HG02571 (cell line): ENCODE measurements at regions not wholly inside any gene's neighbourhood (a gene's known extent, or its start where the extent isn't known, plus 50 kb on each side); places are given as distances from the start of the nearest gene placed in this dataset.
A peak's percentile ranks its signal among the peaks of the same experiment; 100 is the strongest.
"Not testable (repeated sequence)": the region's sequence is repeated elsewhere in the genome, so short reads cannot be mapped to it uniquely, and the experiment has no call there.

Source experiments
- ATAC-seq: cut with Tn5 transposase; IDR thresholded peaks from one replicate; pipeline ENCODE4 v1.9.1; 2021; ENCODE audit warnings: mild to moderate bottlenecking, moderate library complexity; ENCODE audit not compliant: unreplicated experiment

DNA sequence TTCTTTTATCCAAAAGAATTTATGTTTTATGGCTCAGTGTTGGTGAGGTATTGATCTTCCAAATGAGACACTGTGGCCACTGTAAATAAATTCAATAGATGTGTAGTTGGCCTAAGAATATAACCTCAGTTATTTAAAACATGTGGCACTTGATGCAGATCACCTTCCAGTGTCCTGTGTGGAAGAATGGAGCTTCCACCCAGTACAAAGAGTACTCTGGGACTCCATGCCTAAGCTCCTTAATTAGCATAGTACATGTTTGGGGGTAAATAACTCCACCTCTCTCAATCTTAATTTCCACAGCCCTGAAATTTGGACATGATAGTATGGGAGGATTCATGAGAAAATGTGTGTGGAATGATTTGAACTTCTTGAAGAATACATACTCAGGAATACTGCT is 105.7 kb downstream of the SPDYE17 start:
- ATAC-seq: not testable (repeated sequence)

DNA sequence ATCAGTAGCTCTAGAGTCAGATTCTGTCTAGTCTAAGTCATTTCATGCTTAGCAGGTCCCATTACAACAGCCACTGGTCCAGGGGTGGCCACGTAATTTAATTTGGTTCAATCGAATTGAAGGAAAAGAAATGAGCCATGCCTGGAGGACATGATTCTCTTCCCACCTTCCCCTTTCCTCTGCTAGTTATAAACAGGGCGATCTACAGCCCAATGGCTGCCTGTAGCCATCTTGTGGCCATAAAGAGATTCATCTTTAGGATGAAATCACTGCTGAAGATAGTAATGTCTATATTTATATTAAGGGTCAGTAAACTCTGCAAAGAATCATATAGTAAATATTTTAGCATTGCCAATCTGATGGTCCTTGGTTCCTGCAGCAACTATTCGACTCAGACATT is 107.4 kb downstream of the SPDYE17 start:
- not testable (repeated sequence) for ATAC-seq

DNA sequence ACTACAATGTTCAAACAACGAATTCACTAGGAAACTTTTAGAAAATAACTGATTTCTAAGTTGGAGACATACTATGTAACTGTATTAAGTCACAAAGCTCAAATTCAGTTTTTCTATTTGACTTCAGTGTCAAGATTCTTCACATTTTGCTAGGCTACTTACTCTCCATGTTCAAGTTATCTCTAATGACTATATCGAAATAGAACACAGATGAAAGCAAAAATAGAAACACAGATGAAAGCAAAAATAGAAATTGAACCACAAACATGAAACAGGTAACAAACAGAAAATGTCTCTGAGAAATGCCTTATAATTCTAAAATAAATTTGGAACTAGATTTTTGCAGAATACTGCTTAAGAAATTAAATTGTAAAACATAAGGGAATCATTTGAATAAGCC is 113.5 kb downstream of the SPDYE17 start:
- not testable (repeated sequence) for ATAC-seq

DNA sequence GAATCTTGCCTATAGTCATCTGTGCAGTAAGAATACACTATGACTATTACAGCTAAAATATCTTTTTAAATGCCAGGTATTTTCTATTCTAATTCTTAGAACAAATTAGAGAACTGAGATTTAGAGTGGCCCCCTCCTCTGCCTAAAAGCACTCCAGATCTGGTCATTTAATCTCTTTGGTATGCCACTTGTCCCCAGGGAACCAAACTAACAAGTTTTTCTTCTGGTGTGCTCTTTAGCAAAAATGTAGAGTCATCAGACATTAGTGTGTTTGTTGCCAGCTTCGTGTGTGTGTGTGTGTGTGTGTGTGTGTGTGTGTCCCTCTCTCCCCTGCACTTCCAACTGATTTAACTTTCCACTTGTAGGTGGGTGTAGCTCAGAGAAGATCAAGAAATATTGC is 117.8 kb downstream of the SPDYE17 start:
- not testable (repeated sequence) for ATAC-seq

DNA sequence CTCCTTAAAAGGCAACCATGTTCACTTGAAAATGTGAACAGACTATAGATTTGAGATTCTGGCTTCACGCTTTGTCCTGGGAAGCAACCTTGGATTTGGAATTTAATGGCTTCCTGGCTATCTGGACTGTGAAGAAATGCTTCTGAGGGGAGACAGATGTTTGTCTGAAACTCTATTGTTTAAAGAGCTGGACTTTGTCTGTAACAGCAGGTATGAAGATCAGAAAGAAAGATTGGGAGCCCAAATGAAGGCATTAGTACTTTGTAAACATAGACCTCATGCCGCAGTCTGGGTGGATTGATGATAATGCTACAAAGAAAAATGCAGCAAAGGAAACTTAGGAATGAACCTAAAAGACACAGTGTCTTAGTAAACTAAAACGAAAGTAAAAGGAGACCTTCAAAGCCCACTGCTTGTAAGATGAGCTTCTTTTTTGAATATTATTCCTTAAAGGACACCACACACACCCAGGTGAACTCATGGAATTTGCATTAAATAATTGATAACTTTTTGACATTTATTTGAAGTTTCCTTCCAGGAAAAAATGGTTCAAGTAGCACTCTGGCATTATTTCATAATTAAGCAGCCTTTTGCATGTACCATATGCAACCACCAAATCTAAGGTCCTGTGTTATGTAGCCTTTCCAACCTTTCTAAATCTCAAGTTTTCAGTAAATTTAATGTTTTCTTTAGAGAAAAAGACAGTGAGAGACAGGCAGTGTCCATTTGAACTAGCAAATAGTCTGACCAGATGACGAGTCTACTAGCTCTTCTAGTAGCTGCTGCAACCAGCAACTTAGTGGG is 119.9 kb downstream of the SPDYE17 start:
- ATAC-seq: not testable (repeated sequence)

DNA sequence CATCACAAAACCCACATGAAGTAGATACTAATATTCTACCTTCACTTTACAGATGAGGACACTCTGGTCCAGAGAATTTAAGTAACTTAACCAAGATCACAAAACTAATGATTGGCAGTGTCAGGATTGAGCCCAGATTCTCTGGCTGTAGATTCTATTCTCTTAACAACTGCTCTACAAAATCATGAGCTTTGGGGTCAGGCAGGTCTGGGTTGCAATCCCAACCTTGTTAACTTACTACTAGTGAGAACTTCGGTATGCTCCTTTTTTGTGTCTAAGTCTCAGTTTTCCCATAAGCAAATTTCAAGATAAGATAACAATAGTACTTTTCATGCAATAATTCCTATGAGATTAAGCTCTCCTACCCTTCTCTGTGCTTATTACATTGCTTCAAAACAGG is 127.5 kb downstream of the SPDYE17 start:
- ATAC-seq: not testable (repeated sequence)

DNA sequence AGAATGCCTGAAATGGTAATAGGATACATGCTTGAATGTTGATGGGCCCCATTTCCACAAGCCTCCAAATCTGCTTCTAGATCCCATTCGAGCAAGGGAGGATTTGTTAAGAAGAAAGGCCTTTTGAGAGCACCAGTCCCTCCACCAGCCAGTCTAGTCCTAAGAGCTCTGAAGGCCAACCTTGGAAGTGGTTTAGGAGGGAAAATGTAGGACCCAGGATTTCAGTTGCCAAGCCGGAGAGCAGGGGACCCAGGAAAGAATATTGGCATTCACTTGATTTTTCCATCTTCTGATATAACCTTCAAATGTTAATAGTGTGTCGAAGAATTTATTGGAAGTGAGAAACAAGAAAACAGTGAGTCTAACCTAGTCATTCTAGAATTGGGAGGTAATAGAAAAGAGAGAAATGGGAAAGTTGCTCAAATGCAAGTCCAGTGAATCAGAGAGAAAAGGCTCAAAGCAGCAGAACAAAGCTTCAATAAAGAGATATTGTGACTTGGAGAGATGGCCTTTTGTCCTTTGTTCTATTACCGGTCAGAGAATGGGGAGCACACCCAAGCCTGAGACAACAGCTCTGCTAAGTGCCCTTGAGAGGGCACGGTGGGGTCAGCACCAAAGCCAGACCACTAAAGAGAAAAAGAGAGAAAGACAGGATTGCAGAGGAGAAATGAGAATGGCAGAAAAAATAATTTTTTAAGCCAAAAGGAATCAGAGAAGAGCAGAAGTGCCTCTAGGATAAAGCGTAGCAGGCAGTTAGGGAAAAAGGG is 130.0 kb downstream of the SPDYE17 start:
- ATAC-seq: not testable (repeated sequence)

DNA sequence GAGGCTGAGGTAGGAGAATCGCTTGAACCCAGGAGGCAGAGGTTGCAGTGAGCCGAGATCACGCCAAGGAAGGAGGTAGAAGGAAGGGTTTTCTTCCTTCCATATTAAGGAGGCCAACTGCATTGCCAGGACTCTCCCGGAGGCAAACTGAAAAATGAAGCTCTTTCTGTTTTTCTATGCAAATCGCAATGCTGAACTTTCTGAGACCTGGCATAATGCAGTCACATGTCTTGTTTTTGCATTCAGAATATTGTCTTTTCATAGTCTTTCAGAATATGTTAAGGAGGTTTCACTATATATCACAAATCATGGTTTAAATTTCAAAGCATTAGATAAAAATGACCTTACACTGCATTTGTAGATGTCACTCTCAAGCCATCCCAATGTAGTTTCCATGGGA is 133.4 kb downstream of the SPDYE17 start:
- not testable (repeated sequence) for ATAC-seq

DNA sequence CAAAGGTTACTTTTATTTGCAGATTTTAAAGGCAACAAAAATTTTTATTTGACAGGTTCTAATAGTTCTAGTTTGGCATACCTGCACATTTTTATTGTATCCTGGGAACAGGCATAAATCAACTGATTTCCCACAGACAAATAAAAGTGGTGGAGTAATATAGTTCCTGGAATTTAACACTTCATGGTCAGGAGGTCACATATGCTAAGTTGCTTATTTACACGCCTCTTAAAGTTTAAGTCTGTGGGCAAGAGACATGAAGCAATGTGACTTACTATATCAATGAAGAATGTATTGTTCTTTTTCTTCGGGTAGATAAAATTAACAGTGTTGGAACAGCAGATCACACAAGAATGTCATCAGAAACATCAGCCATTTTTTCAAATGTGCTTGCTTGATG is 135.2 kb downstream of the SPDYE17 start:
- not testable (repeated sequence) for ATAC-seq

DNA sequence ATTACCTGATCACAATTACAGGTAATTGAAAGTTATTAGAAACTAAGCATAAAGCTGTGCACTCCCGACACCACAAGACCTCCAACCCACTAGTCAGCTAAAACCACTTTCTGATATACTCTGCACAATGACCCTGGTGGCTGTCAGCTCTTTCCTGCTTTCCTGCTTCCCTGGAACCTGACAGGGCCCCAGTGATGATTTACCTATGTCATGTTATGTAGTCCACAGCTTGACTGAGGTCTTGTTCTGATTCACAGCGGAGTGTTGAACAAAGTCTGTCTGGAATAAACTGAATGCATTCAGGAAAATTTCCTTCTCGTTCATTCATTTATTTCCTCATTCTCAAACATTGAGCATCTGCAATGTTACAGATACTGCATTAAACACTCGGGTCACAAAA is 136.5 kb downstream of the SPDYE17 start:
- ATAC-seq: not testable (repeated sequence)

DNA sequence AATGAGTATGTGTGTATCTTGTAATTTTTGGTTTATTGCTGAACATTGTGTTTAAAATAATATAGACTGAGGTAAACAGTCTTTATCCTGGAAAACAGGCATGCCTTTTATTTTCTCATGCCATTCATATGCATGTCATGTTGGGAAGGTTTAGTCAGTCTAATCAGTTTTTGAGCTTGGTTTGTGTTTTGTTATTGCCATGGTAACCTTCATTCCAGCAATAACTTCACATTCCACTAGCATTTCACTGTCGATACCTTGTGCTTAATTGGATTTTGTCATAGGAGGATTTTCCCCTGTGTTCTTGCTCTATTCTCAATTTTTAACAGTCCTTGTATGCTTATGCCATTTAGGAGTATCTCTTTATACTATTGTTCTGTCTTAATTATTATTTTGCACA is 140.4 kb downstream of the SPDYE17 start:
- ATAC-seq: not testable (repeated sequence)

DNA sequence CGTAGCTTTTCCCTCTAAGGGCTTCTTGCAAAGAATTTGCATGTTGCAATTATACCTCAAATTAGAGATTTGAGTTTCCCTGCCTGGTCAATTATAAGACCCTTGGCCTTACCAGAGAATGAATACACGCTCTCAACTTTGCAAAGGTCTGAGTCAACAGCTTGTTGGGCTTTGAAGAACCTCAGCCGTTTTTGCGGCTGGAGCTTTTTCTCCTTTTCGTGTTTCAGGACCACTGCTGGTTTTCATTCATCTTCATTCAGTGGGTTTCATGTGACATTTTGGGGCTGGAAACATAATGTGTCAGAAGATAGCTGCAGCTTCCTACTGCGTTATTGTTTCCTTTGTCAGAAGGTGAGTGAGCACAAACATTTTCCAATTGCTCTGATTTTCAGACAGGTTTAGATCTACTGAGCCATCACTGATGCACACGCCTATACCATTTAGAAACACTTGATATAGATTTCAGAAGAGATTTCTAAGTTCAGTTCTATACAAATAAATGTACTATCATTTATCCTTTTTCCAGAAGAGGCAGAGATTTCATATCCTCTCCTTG is 152.3 kb downstream of the SPDYE17 start:
- ATAC-seq: not testable (repeated sequence)

DNA sequence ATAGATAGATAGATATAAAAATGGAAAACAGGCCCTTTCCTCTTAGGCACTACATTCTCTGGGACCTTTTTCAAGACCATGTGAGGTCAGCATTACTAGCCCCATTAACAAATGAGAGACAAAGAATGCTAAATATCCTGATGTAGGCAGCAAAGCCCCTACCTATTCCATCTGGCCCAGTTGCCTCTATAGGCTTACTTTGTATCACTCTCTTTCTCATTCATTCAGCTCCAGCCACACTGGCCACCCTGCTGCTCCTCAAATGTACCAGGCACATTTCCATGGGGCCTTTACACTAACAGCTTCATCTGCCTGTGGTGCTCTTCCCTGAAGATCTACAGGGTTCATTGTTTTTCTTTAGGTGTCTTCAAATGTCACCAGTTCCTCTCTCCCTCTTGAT is 156.4 kb downstream of the SPDYE17 start:
- not testable (repeated sequence) for ATAC-seq

DNA sequence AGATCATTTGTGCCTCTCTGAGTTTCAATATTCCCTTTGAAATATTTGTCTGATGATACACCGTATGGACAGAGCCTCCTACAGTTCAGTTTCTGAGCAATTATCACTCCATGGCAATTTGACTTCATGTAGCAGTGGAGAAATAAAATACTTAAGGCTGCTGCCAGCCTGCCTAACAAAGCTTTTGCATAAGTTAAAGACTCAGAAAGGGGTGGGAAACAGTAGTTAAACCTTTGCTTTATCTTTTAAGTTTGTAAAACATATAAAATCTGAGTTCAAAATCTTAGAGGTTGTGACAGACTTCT is 161.7 kb downstream of the SPDYE17 start:
- ATAC-seq: not testable (repeated sequence)

DNA sequence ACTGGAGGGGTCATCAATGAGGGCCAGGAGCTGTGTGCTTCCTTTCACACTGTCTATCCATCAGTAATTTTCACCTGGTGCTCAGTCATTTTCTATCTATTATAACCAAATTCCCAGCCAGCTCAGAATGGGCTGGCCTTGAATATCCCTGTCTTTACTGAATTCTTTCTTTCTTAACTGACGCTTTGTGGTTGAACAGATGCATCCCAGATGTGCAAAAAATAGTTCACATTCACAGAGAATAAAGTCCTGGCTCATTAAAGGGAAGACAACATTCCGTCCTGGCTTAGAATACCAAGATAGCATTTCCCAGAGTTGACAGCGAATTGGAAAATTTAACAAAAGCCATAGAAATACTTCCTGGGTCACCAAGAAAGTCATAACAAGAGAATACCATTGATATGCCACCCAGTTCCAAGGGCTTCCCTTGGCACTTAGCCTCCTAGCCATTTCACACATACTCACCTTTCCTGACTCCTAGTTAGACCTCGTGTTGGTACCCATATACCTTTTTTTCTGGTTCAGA is 164.7 kb downstream of the SPDYE17 start:
- ATAC-seq: not testable (repeated sequence)

DNA sequence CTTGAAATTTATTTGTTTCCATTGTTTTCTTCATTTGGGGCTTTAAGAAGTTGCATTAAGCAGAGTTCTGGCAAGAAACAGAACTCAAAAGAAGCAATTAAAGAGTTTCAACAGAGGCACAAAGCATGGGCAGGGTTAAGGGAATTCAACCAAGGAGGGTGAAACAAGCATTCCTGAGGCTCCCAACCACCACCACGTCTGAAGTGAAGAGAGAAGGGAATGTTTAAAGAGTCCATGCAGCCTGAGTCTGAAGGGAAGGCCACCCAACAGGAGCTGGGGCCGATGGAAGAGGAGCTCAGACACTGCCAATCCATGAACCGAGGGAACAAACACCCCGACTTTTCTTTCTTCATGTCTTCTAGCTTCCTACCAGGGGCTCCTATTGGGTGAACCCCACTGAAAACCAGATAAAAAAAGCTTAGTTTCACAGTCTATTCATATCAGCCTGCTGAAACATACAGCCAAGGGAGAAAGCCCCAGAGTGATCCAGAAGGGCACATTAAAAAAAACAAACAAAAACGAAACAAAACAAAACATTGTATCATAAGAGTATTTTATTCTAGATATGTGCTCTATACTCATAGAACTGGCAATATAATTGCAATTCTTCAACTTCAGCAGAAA is 168.9 kb downstream of the SPDYE17 start:
- peak; percentile 44 for ATAC-seq

DNA sequence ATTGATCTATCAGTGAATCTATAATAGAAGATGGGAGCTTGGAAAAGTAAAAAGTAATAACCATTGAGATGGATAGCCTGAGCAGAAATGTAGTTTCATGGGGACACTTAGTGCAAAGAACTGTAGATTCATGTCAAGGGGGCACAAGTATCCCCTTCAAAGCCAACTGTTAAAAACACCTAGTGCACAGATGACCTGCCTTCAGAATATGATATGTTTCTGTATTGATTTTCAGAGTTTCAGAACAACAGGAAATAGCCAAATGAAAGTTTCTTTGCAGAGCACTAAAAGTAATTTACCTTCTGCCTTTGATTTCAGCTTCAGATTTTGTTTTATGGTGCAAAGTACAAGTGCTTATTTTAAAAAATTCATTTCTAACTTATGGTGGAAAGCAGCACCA is 169.9 kb downstream of the SPDYE17 start:
- ATAC-seq: not testable (repeated sequence)

DNA sequence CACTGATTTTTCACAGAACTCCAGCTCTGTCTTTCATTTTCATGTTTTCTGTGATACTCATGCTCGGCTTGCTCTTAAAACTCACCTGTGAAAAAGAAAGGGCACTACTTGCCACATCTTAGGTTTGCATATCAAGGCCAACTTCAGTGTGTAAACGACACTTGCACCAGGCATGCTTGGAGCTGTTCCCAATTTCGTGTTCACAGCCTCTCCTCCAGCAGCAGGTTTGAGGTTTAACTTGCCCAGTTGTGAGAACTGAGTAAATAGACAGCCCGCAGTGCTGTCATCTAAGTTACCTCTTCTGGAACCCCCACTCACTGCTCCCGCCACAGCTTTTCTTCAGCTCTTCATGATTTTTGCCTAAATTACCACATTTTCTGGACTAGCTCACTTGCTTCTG is 172.2 kb downstream of the SPDYE17 start:
- ATAC-seq: not testable (repeated sequence)

DNA sequence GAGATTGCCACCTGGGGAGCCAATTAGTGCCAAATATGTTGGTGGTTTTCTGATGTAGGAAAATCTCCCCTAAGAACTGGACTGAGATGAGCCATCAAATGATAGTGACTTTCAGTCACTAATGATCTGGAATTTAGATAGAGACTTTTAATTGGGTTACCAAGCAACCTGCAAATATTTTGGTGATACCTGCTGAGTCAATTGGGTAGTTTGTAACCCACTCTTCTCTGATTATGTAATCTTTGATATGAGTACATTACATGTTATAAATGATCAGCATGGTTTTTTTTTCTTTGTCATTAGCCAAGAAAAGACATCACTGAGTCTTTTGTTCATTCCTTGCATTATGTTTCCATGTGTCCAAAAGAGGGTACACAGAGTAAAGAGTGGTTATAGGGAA is 177.5 kb downstream of the SPDYE17 start:
- not testable (repeated sequence) for ATAC-seq

DNA sequence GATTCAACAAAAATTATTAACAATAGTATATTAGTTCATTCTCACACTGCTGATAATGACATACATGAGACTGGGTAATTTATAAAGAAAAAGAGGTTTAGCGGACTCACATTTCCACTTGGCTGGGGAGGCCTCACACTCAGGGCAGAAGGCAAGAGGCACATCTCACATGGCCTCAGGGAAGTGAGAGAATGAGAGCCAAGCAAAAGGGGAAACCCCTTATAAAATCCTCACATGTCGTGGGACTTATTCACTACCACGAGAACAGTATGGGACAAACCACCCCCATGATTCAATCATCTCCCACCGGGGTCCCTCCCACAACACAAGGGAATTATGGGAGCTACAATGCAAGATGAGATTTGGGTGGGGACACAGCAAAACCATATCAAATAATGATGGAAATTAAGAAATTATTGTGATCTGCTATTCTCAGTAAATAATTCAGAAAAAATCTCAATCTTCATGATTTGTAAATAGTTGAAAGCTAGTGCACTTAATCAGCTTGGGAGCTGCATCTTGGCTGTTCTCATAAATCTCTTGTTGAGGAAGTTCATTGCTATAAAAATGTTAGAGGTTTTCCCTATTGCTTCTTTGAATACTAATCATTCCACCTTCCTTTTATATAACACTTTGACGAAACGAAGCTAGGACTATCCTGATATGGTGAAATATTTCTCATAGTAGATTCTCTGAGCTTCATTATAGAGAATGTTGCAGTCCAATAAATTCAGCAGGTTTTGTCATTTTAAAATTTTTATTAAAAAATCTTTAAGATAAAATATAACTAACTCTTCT is 179.2 kb downstream of the SPDYE17 start:
- ATAC-seq: not testable (repeated sequence)
